ENCODE measurements at regions not wholly inside any gene's neighbourhood (a gene's known extent, or its start where the extent isn't known, plus 50 kb on each side); places are given as distances from the start of the nearest gene placed in this dataset.

- no peak for FAIRE-seq
These were observed 59.9 kb upstream of the DUSP5 start for GRCh38 chr10:110437761-110438341.

- no peak for FAIRE-seq
These were observed 55.0 kb upstream of the DUSP5 start for GRCh38 chr10:110442746-110443145.

GRCh38 chr10:110443239-110444003 lies 54.3 kb upstream of the DUSP5 start:
- no peak for FAIRE-seq

- no peak for FAIRE-seq
These were observed 53.7 kb upstream of the DUSP5 start for GRCh38 chr10:110444004-110444337.

GRCh38 chr10:110445871-110446270 lies 51.8 kb upstream of the DUSP5 start:
- no peak for FAIRE-seq

- no peak for FAIRE-seq
These were observed 51.4 kb upstream of the DUSP5 start for GRCh38 chr10:110446277-110446676.

- no peak for FAIRE-seq
These were observed 50.6 kb upstream of the DUSP5 start for GRCh38 chr10:110446954-110447608.

- no peak for FAIRE-seq
These were observed 49.8 kb upstream of the DUSP5 start for GRCh38 chr10:110447886-110448285.
